Chondrocyte (in vitro differentiated cells): ENCODE measurements at regions not wholly inside any gene's neighbourhood (a gene's known extent, or its start where the extent isn't known, plus 50 kb on each side); places are given as distances from the start of the nearest gene placed in this dataset.
"Not testable (repeated sequence)": the region's sequence is repeated elsewhere in the genome, so short reads cannot be mapped to it uniquely, and the experiment has no call there.

Experiments
- DNase-seq: peaks from one replicate; pipeline ENCODE4 v3.0.0; 2021; ENCODE audit warnings: mixed read lengths, low spot score
- H3K27ac Mint-ChIP-seq: one replicate; pipeline ENCODE4 v1.8.0; 2021; ENCODE audit warnings: mild to moderate bottlenecking, moderate library complexity, mixed read lengths; ENCODE audit not compliant: unreplicated experiment
- H3K27me3 Mint-ChIP-seq: 2 replicates; pipeline ENCODE4 v1.8.0; 2021; ENCODE audit warnings: low read depth, mixed read lengths
- H3K36me3 Mint-ChIP-seq: 2 replicates; pipeline ENCODE4 v1.8.0; 2021; ENCODE audit warnings: low read depth, mixed read lengths
- H3K4me1 Mint-ChIP-seq: 2 replicates; pipeline ENCODE4 v1.8.0; 2021; ENCODE audit warnings: low read depth, mild to moderate bottlenecking, mixed read lengths
- H3K4me3 Mint-ChIP-seq: one replicate; pipeline ENCODE4 v1.8.0; 2021; ENCODE audit warnings: mild to moderate bottlenecking, moderate library complexity, mixed read lengths; ENCODE audit not compliant: unreplicated experiment
- H3K9me3 Mint-ChIP-seq: 2 replicates; pipeline ENCODE4 v1.8.0; 2021; ENCODE audit warnings: low read depth, mixed read lengths
- CTCF ChIP-seq: fragments of 200-600 bp; sonication (generic); IDR thresholded peaks from 2 replicates; pipeline ENCODE4 v1.5.0; 2021; ENCODE audit warnings: antibody characterized with exemption, mild to moderate bottlenecking, moderate library complexity

- Mint-ChIP-seq H3K4me3 (no peak overlapping the region), H3K27me3 (peaks cover 8% of the 10 kb centered on the region), H3K36me3 (no peaks in the 10 kb centered on the region), H3K27ac (no peak overlapping the region), H3K4me1 (no peaks in the 10 kb centered on the region), H3K9me3 (no peaks in the 10 kb centered on the region)
- DNase-seq, result no peak
- no peak for TF ChIP-seq CTCF
Measured at GRCh38 chr9:27676827-27677226, 103.5 kb upstream of the C9orf72 start.

DNA sequence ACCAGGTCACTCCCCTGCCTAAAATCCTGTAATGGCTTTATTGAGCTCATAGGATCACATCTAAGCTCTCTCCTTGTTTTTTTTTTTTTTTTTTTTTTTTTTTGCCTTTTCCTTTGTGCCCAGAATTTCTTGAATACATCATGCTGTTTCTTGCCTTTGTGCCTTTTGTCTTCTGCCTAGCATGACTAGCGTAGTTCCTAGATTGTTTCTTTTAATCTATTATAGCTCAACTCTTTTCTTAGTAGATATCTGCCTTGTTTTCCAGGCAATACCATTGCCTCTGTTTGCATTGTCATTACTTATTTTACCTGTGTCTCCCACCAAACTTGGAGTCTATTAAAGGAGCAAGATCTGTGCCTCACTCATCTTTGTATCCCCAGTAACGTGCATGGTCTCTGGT, 106.1 kb upstream of the C9orf72 start:
- Mint-ChIP-seq H3K27ac (no peak overlapping the region), H3K36me3 (no peaks in the 10 kb centered on the region), H3K4me1 (no peaks in the 10 kb centered on the region), H3K4me3 (no peak overlapping the region), H3K9me3 (no peaks in the 10 kb centered on the region), H3K27me3 (no peaks in the 10 kb centered on the region)
- no peak for TF ChIP-seq CTCF
- DNase-seq, result no peak

- no peak overlapping the region for H3K27ac Mint-ChIP-seq
- DNase-seq, result no peak
- no peaks in the 10 kb centered on the region for H3K36me3 Mint-ChIP-seq
- no peaks in the 10 kb centered on the region for H3K9me3 Mint-ChIP-seq
- H3K4me1 Mint-ChIP-seq, result no peaks in the 10 kb centered on the region
- peaks cover 2% of the 10 kb centered on the region for H3K27me3 Mint-ChIP-seq
- H3K4me3 Mint-ChIP-seq, result no peak overlapping the region
- no peak for TF ChIP-seq CTCF
Measured at GRCh38 chr9:27683181-27683580, 109.9 kb upstream of the C9orf72 start.

DNA sequence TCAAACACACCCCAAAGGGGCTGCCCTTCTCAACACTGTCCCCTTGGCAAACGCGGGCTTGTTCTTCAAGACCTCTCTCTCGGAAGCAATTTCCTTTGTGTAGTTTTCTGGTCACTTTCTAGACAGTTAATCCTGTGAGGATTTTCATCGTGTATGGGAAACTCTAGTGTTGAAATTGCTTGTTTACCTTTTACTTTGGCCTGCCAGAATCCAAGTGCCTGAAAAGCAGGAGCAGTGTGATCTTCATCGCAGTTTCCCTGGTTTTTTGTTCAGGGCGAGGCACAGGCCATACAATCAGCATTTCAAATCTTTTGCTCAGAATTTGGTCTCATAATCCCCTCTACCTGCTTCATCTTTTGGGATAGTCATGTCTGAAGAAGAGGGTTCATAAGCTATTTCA, 115.7 kb upstream of the C9orf72 start:
- no peak for TF ChIP-seq CTCF
- Mint-ChIP-seq H3K9me3 (peaks cover 3% of the 10 kb centered on the region), H3K4me3 (no peak overlapping the region), H3K4me1 (peaks cover 3% of the 10 kb centered on the region), H3K27me3 (peaks cover 16% of the 10 kb centered on the region), H3K27ac (no peak overlapping the region), H3K36me3 (no peaks in the 10 kb centered on the region)
- DNase-seq, result no peak

DNA sequence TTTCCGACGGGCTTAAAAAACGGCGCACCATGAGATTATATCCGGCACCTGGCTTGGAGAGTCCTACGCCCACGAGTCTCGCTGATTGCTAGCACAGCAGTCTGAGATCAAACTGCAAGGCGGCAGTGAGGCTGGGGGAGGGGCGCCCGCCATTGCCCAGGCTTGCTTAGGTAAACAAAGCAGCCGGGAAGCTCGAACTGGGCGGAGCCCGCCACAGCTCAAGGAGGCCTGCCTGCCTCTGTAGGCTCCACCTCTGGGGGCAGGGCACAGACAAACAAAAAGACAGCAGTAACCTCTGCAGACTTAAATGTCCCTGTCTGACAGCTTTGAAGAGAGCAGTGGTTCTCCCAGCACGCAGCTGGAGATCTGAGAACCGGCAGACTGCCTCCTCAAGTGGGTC, 117.5 kb upstream of the C9orf72 start:
- not testable (repeated sequence) for H3K27ac Mint-ChIP-seq, H3K36me3 Mint-ChIP-seq, H3K4me1 Mint-ChIP-seq, H3K9me3 Mint-ChIP-seq, DNase-seq
- peaks cover 14% of the 10 kb centered on the region for H3K27me3 Mint-ChIP-seq
- peak overlapping the region; percentile 31 for H3K4me3 Mint-ChIP-seq

DNA sequence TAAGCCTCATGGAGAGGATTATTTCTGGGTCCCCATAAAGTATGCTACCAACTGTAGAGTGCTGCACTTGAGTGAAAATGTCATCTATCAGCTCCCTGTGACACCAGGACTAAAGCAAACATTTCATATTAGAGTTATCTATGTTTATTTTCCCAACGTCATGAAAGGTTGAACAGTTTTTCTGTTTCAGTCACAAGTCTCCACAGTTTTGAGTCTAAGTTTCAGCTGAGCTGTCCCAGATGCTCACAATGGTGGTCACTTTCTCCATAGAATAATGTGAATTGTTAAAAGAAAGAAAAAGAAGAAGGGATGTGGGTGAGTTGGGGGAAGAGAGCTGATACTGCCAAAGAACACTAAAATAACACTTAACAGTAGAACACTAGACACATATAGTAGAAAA, 126.3 kb upstream of the C9orf72 start:
- no peak for TF ChIP-seq CTCF
- Mint-ChIP-seq H3K9me3 (no peaks in the 10 kb centered on the region), H3K27ac (no peak overlapping the region), H3K4me3 (no peak overlapping the region), H3K27me3 (peaks cover 4% of the 10 kb centered on the region), H3K4me1 (no peaks in the 10 kb centered on the region), H3K36me3 (no peaks in the 10 kb centered on the region)
- DNase-seq, result no peak
